RWPE2 (cell line): ENCODE measurements at regions not wholly inside any gene's neighbourhood (a gene's known extent, or its start where the extent isn't known, plus 50 kb on each side); places are given as distances from the start of the nearest gene placed in this dataset.
A peak's percentile ranks its signal among the peaks of the same experiment; 100 is the strongest.

Experiments used
- ATAC-seq: fragments of 200-7000 bp; cut with Tn5 transposase; 3 replicates; pipeline ENCODE4 v1.9.1; 2021; ENCODE audit warnings: low read depth
- DNase-seq: peaks from one replicate; pipeline ENCODE4 v3.0.0-alpha.2; 2020; ENCODE audit warnings: low spot score
- H3K27ac ChIP-seq: fragments of 450-650 bp; 2 replicates; pipeline ENCODE4 v1.5.1; 2017; ENCODE audit warnings: mild to moderate bottlenecking; ENCODE audit not compliant: poor library complexity, severe bottlenecking
- H3K27me3 ChIP-seq: fragments of 250-450 bp; sonication (Bioruptor Pico); 2 replicates; pipeline ENCODE4 v1.5.1; 2021; ENCODE audit warnings: mild to moderate bottlenecking, moderate library complexity; ENCODE audit not compliant: insufficient read depth, poor library complexity, severe bottlenecking
- H3K36me3 ChIP-seq: fragments of 250-450 bp; sonication (Bioruptor Pico); 2 replicates; pipeline ENCODE4 v1.5.1; 2020; ENCODE audit warnings: low read depth, mild to moderate bottlenecking, moderate library complexity
- H3K4me1 ChIP-seq: fragments of 250-450 bp; sonication (Bioruptor Pico); 2 replicates; pipeline ENCODE4 v1.5.1; 2021; ENCODE audit warnings: mild to moderate bottlenecking, moderate library complexity; ENCODE audit not compliant: insufficient read depth, poor library complexity, severe bottlenecking
- H3K4me3 ChIP-seq: fragments of 250-450 bp; sonication (Bioruptor Pico); 2 replicates; pipeline ENCODE4 v1.5.1; 2021; ENCODE audit warnings: mild to moderate bottlenecking, moderate library complexity; ENCODE audit not compliant: severe bottlenecking
- H3K9me3 ChIP-seq: fragments of 250-450 bp; sonication (Bioruptor Pico); 2 replicates; pipeline ENCODE4 v1.5.1; 2021; ENCODE audit warnings: mild to moderate bottlenecking, moderate library complexity; ENCODE audit not compliant: severe bottlenecking
- TF ChIP-seq, protein P1 (sequence below): fragments of 450-650 bp; IDR thresholded peaks from one replicate; pipeline ENCODE4 v1.5.1; 2017; ENCODE audit warnings: mild to moderate bottlenecking, moderate library complexity; ENCODE audit not compliant: poor library complexity, severe bottlenecking

GRCh38 chr5:92911293-92911692 is 669.7 kb downstream of the NR2F1-AS1 start:
- TF ChIP-seq, protein P1, sequence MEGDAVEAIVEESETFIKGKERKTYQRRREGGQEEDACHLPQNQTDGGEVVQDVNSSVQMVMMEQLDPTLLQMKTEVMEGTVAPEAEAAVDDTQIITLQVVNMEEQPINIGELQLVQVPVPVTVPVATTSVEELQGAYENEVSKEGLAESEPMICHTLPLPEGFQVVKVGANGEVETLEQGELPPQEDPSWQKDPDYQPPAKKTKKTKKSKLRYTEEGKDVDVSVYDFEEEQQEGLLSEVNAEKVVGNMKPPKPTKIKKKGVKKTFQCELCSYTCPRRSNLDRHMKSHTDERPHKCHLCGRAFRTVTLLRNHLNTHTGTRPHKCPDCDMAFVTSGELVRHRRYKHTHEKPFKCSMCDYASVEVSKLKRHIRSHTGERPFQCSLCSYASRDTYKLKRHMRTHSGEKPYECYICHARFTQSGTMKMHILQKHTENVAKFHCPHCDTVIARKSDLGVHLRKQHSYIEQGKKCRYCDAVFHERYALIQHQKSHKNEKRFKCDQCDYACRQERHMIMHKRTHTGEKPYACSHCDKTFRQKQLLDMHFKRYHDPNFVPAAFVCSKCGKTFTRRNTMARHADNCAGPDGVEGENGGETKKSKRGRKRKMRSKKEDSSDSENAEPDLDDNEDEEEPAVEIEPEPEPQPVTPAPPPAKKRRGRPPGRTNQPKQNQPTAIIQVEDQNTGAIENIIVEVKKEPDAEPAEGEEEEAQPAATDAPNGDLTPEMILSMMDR: no peak
- H3K4me3 ChIP-seq: no peak overlapping the region
- DNase-seq: no peak
- no peak overlapping the region for H3K27ac ChIP-seq
- no peak for ATAC-seq
- no peaks in the 10 kb centered on the region for H3K36me3 ChIP-seq
- peaks cover 5% of the 10 kb centered on the region for H3K4me1 ChIP-seq
- no peaks in the 10 kb centered on the region for H3K27me3 ChIP-seq
- no peaks in the 10 kb centered on the region for H3K9me3 ChIP-seq

GRCh38 chr5:92909602-92909962 is 671.4 kb downstream of the NR2F1-AS1 start:
- no peak for DNase-seq
- no peak overlapping the region for H3K4me3 ChIP-seq
- no peaks in the 10 kb centered on the region for H3K9me3 ChIP-seq
- ATAC-seq: no peak
- no peak overlapping the region for H3K27ac ChIP-seq
- TF ChIP-seq, protein P1: peak; percentile 69
- H3K27me3 ChIP-seq: no peaks in the 10 kb centered on the region
- H3K36me3 ChIP-seq: no peaks in the 10 kb centered on the region
- H3K4me1 ChIP-seq: peaks cover 5% of the 10 kb centered on the region

DNA sequence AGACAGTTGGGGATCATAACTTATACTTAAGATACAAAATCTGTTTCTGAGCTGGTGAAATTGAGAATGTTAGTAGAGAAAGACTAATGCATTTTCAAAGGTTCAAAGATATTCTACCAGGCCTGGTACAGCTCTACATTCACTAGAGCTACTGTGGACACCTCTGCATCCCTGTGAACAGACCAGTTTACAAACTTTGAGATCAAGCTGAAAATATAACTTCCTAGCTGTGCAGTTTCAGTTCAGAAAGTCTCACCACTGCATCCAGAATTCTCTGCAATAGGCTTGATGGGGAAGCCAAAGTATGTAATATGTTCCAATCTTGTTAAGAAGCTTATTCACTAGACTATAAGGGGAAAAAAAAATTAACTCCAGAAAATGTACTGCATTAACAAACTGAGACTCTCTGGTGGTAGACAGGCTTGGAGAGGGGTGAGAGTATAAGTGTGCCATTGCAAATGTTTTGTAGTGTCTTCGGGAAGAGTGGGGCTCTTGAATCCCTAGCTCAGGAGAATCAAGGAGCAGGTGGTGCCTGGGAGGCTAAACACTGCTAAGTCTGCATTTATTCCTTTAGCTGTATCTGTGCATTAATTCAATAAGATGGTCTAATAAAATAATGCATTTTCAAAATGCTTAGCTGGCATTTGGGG is 671.9 kb downstream of the NR2F1-AS1 start:
- H3K27ac ChIP-seq: no peak overlapping the region

GRCh38 chr5:92907938-92908606 is 672.9 kb downstream of the NR2F1-AS1 start:
- Histone ChIP-seq H3K4me3 (no peak overlapping the region), H3K9me3 (no peaks in the 10 kb centered on the region), H3K27ac (no peak overlapping the region), H3K36me3 (no peaks in the 10 kb centered on the region), H3K27me3 (no peaks in the 10 kb centered on the region), H3K4me1 (peaks cover 5% of the 10 kb centered on the region)
- DNase-seq: no peak
- TF ChIP-seq, protein P1: no peak
- ATAC-seq: no peak

More for the DNA sequence above, 671.9 kb downstream of the NR2F1-AS1 start:
- DNase-seq: no peak
- no peak overlapping the region for H3K4me3 ChIP-seq
- H3K4me1 ChIP-seq: peaks cover 5% of the 10 kb centered on the region
- TF ChIP-seq, protein P1: no peak
- no peaks in the 10 kb centered on the region for H3K9me3 ChIP-seq
- H3K27me3 ChIP-seq: no peaks in the 10 kb centered on the region
- H3K36me3 ChIP-seq: no peaks in the 10 kb centered on the region
- ATAC-seq: no peak
